GM19395 (cell line): ENCODE measurements at regions not wholly inside any gene's neighbourhood (a gene's known extent, or its start where the extent isn't known, plus 50 kb on each side); places are given as distances from the start of the nearest gene placed in this dataset.
"Not testable (repeated sequence)": the region's sequence is repeated elsewhere in the genome, so short reads cannot be mapped to it uniquely, and the experiment has no call there.

Source experiments
- ATAC-seq: cut with Tn5 transposase; IDR thresholded peaks from one replicate; pipeline ENCODE4 v1.9.1; 2021; ENCODE audit warnings: mild to moderate bottlenecking, moderate library complexity; ENCODE audit not compliant: unreplicated experiment

DNA sequence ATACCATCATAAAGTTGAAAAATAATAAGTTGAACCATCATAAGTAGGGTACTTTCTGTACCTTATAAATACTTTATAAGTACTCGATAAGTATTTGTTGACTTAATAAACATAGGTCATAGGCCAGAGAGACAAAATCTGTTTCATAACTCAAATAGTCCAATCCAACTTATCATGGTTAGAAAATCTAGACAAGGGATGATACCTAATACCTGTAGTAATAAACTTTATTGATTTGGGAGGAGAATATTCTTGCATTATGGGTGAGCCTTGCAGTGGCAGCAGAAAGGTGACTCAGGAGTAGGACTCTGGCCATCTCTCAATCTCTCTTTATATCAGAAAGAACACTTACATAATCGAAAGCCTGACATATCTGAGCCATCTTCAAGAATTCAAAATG lies 466.8 kb upstream of the GRIN3A start:
- no peak for ATAC-seq

DNA sequence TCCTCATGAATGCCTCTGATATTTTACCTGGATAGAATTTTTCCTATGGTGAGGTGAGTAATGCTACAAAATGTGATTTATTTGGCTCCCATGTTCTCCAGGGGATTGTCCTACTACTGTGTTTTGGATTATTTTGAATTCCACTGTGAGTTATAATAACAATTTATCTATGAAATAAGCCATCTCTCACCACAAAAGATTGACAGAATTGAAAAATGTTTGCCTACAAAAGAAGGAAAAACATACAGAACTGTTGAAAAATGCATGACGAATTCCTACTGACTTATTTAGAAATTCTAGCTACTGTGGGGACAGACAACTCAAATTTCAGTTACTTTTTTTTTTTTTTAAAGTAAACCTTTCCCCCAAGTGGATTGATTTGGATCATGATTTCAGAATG lies 463.7 kb upstream of the GRIN3A start:
- no peak for ATAC-seq

DNA sequence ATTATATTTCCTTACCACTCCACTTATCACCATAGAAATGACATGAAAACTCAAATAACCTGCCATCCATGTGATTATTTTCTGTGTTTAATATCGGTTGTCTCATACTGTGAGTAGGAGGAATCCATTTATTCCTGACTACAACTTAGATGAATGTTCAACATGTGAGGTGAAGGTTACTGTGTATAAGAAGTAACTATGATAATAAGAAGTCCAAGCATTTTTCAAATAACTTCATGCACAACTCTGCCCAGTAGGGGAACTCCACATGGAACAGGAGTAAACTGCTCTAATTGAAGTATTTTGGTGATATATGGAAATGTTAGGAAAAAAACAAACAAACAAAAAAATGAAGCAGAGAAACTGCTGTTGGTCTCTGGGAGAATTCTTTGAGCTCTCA lies 447.5 kb upstream of the GRIN3A start:
- no peak for ATAC-seq

DNA sequence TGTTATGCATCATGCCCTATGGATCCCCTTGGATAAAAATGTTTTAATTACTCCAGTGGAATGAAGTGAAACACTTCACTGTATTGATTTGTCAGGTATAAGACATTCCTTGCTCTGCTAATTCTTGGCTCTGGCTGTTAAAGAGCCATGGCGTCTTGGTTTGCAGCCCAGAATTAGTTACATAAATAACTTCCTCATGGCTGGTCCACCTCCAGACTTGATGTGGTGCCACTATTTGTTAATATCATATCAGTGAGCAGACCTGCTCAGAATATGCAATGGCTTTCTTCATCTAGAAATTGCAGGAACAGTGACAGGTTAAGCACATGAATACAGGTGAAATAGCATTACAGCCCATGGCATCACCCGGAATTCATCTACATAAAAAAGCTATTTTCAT lies 446.9 kb upstream of the GRIN3A start:
- ATAC-seq, result no peak

DNA sequence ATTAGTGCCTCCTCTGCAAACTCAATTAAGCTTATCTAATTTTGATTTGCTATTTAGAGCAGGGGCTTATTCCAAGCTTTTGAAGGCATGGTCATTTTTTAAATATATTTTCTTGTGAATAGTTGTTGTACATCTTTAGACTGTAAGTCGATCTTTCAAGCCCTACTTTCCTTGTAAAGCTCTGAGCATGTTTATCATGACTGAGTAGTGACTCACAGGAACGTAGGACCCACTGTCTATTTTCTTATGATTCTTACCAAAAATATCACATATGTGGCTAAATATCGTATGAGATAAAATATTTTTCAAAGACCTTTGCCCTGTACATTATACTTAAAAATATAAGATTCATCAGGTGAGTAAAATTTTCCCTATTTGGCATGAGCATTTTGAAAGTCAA lies 440.4 kb upstream of the GRIN3A start:
- ATAC-seq, result no peak

DNA sequence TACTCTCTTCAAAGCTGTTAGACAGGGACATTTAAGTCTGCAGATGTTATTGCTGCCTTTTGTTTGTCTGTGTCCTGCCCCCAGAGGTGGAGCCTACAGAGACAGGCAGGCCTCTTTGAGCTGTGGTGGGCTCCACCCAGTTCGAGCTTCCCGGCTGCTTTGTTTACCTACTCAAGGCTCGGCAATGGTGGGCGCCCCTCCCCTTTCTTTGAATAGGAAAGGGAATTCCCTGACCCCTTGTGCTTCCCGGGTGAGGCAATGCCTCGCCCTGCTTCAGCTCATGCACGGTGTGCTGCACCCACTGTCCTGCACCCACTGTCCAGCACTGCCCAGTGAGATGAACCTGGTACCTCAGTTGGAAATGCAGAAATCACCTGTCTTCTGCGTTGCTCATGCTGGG lies 435.8 kb upstream of the GRIN3A start:
- not testable (repeated sequence) for ATAC-seq

DNA sequence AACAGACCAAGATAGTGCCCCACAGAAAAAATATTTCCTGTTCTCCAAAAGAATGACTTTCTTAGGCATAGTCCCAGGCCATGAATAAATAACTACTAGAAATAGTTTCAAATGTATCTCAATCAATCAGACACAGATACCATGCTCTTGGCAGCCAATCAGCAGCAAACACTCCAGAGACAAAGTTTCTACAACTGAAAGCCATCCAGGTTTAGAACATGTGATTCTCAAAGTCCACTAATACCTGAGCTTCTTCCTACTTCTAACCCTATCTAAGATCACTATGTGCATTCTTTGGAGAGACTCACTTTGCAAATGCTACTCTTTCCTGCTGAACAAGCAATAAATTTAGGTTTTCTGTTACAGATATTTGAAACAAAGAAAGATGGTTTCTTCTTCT lies 425.8 kb upstream of the GRIN3A start:
- no peak for ATAC-seq

DNA sequence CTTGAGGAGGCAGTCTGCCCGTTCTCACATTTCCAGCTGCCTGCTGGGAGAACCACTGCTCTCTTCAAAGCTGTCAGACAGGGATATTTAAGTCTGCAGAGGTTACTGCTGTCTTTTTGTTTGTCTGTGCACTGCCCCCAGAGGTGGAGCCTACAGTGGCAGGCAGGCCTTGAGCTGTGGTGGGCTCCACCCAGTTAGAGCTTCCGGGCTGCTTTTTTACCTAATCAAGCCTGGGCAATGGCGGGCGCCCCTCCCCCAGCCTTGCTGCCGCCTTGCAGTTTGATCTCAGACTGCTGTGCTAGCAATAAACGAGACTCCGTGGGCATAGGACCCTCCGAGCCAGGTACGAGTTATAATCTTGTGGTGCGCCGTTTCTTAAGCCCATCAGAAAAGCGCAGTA lies 414.6 kb upstream of the GRIN3A start:
- ATAC-seq, result not testable (repeated sequence)

DNA sequence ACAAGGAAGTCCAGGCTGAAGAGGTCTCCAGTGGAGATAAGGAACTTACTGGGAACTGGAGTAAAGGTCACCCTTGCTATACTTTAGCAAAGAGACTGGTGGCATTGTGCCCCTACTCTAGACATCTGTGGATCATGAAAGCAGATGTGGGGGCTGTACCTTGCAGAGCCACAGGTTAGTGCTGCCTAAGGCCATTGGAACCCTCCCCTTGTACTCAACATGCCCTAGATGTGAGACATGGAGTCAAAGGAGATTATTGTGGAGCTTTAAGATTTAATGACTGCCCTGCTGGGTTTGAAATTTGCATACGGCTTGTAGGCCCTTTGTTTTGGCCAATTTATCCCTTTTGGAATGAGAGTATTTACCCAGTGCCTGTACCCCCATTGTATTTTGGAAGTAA lies 397.3 kb upstream of the GRIN3A start:
- ATAC-seq, result no peak

DNA sequence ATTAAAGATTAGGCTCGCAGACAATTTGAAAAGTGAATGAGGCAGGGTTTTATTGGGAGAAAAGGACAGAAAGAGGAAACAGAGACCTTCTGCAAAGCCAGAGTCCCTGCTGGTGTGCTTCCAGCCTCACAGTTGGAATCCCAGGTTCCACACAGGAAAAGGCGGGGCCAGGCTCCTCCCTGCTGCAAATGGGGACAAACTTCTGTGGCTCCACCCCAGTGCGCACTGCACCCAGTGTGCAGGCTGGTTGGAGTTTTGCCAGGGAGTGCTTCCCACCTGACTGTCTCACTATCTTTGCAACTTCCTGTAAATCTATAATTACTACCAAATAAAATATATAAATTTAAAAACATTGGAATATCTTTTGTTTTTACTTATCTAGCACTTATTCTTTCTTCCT lies 386.0 kb upstream of the GRIN3A start:
- ATAC-seq, result no peak

DNA sequence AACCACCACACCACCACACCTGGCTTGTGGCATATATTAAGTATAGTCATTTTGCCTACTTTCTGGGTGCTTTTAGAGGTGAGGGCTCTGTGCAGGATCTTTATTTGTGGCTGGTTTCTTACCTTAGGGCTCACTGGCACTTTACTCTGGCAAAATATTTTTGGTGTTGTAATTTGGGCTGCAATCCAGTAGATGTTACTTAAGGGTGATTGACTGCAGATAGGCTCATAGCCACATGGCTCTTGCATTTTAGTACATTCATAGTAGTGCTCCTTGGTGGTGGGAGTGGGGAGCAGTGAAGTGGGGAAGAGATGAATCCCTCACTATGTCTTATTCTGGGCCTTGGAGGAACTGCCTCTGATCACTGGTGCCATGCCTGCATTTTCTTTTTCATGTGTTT lies 376.1 kb upstream of the GRIN3A start:
- ATAC-seq, result no peak

DNA sequence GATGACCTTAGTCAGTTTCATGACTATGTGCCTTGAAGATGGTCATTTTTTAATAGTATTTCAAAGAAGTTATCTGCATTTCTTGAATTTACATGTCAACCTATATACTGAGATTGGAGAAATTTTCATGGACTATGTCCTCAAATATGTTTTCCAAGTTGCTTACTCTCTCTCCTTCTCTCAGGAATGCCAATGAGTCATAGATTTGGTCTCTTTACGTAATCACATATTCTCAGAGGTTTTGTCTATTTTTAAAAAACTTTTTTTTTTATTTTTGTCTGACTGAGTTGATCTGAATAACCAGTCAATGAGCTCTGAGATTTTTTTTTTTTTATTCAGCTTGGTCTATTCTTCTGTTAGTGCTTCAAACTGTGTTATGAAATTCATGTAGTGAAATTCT lies 374.7 kb upstream of the GRIN3A start:
- ATAC-seq, result no peak

DNA sequence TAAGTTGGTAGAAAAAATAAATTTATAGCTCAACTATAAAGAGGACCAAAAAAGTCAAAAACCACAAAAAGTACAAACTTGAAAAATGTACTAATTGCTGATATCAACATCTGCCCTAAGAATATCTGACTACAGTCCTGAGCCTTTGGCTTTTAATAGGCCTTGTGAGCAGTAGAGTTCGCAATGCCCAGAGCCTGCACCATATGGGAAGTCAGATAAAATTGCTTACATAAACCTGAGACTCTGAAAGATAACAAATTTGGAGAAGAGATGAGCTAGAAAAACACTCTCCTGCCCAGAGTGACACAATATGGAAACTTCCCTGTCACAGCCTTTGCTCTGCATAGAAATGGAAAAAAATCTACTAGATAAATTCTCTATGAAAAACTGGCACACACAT lies 368.0 kb upstream of the GRIN3A start:
- no peak for ATAC-seq

DNA sequence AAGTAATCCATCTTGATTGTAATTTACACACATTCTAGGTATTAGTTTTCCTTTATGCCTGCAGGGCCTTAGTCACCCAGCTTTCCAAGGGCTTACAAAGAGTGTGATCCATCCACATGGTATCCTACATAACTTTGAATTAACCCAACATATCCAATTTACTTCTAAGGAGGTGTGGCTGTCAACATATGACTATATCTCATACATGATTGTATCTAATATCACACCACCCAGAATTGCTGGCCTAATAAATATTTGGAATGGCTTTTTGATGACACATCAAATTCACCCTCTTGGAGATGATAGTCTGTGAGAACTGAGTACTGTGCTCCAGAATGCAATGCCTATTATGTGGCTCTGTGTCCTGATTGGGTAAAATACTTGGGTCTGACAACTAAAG lies 363.3 kb upstream of the GRIN3A start:
- no peak for ATAC-seq

DNA sequence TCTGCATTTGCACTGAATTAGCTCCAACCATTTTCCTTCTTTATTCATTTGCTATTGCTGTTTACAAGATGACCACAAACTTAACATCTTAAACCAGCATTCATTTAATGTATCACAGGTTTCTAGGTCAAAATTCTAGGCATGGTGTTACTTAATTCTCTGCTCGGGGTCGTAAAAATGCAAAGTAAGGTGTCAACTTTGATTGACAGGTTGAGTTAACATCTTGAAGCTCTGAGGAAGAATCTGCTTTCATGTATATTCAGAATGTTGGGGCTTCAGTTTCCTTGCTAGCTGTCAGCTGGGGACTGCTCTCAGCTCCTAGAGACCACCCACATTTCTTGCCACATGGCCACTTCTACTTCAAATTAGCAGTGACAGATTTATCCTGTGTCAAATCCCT lies 348.7 kb upstream of the GRIN3A start:
- ATAC-seq, result no peak

DNA sequence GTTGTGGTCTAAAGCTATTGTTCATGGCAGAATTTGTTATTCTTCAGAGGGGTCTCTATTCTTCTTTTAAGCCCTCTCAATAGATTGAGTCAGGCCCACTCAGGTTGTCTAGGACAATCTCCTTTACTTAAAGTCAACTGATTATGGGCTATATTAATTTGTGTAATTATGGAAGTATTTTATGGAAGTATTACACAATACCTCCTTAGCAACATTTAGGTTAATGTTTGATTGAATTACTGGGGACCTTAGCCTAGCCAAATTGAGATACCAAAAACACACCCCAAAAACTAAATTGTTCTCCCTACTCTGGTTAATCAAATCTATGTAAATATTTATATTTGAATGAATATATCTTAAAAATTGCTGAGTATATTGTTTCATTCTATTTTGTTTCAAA lies 347.1 kb upstream of the GRIN3A start:
- ATAC-seq, result no peak

DNA sequence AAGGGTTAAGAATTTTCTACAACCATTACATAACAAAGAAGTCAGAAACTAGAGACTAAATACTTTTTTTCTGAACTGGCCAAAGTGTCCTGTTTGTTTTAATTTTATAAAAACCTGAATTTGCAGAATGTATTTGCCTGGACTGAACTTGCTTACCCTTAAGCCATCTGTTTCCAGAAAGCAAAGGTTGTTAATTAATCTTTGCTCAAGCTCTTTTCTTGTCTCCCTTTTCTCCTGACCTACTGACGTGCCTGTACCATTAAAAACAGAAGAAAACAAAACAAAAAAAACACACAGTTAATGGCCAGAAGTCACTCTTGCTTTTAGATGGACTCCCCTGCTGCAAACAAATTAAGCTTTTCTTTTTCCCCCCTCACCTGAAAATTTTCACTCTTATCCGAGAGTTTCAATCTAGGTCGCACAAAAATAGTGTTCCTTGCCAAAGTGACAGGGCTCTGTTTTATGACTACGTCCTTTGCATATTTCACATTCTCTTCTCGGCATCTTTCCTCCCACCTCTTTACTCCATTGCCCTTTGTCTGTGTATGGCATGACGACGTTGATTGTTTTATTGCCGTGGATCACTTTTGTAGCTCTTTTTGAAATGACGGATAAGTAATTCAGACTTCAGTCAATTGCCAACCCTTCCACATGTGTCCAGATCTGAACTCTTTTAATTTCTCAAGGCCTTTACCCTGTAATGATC lies 333.8 kb upstream of the GRIN3A start:
- no peak for ATAC-seq

DNA sequence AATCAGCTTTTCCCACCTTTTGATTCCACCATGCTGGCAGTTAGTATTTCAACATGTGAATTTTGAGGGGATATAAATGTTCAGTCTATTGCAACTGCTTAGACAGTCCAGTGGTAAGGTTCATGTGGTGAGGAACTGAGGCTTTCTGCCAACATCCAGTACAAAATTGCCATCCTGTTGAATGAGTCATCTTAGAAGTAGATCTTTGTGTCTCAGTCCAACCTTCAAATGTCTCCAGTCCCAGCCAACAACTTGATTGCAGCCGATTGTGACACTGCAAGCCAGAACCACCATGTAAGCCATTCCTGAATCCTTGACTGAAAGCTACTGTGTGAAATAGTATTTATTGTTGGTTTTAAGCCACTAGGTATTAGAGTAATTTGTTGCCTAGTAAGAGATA lies 331.5 kb upstream of the GRIN3A start:
- no peak for ATAC-seq

DNA sequence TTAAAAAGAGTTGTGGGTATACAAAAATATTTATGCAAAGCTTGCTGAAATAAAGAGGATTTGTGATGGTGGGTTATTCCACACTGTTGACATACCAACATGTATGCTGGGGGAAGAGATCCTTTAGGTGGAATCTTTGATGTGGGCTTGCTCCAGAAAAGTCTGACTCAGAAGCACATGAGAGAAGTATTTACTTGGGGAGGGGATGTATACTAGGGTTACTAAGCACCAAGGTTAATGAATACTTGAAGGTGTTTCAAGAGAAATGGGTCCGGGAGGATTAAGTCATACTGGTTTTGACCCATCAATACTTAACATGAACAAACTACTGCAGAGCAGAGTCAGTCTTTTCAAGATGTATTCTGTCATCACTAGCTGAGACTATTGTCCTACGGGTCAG lies 316.4 kb upstream of the GRIN3A start:
- no peak for ATAC-seq

DNA sequence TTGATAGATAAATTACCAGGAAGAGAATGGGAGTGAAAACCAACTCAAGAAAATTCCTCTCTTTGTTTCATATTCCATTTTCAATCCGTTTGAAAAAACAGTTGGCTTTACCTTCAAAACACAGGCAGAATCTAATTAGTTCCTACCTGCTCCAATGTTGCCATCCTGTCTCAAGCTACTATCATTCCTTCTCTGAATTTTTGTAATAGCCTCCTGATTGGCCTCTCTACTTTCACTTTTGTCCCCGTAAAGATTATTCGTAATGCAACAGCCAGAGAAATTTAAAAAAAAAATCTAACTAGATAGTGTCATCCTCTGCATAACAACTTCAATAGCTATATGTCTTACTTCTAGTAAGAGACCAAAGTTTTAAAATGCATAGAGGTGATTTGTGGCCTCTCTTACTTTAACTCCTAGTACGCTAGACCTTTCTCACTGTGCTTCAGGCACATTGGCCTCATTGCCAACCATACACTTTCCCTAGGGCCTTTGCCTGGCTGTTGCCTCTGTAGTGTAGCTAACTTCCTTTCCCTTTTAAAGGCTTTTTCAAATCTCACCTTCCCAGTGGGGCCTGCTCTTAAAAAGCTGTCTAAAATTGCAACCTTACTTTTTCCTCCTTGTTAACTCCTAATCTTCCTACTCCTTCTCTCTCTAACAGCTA lies 311.3 kb upstream of the GRIN3A start:
- ATAC-seq, result peak; percentile 70

DNA sequence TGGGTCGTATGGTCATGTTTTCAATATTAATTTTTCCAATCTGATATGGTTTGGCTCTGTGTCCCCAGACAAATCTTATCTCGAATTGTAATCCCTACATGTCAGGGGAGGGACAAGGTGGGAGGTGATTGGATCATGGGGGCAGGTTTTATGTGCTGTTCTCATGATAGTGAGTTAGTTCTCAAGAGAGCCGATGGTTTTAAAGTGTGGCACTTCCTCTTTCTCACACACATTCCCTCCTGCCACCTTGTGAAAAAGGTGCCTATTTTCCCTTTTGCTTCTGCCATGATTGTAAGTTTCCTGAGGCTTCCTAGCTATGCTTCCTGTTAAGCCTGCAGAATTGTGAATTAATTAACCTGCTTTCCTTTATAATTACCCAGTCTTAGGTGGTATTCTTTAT lies 309.1 kb upstream of the GRIN3A start:
- ATAC-seq, result no peak

DNA sequence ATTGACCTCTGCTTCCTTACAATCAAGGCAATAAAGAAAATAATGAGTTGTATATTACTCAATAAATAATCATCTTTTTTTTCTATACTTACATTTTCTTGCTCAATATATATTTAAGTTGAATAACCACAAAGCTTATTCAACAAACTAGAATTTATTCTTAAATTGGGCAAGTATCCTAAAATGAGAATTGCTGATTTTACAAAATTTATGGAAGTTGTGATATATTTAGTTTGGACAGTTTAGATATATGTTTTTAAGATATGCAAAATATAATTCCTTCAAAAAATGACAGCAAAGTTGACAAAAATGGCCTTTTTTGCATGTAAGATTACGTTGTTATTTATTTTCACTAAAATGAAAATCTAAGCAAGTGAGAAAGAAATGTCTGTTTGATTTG lies 305.7 kb upstream of the GRIN3A start:
- no peak for ATAC-seq

DNA sequence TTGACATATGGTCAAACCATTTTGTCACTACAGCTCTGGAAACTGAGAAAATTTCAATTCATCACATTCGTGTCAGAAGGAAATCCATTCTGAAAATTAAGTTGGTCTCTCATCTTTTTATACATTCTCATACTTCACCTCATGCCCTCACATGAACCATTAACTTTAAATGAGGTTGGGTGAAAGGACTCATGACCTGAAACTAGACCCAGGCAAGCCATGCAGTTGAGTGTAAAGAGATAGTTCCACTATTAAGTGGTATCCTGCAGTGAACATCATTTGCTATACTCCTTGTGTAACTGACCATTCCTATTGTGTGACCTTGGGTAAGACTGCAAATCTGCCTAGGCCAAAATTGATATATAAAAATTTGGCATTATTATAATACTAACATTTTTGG lies 299.6 kb upstream of the GRIN3A start:
- no peak for ATAC-seq
